Epidermal melanocyte (primary cell): ENCODE measurements at regions not wholly inside any gene's neighbourhood (a gene's known extent, or its start where the extent isn't known, plus 50 kb on each side); places are given as distances from the start of the nearest gene placed in this dataset.

Experiments
- DNase-seq: peaks from one replicate; pipeline ENCODE4 v3.0.0; 2011; ENCODE audit warnings: low spot score; ENCODE audit not compliant: insufficient read length

GRCh38 chr12:105699209-105699608 is 368.7 kb downstream of the C12orf75 start:
- DNase-seq, result no peak

DNA sequence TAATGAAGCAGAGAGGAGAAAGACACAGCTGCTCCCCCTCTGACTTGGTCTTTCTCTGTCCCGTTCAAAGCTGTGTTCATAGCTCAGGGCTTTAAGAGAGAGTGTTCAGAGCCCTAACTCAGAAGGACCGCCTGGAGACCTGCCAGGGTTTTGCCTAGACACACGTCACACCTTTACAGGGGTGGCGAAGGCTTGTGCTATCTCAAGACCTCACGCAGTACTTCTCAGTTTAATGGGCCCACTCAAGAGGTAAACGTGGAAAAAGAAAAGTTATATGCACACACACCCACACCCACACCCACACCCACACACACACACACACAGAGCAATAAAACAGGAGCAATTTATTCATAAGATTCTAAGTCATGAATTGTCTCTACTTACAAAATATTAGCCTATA is 374.3 kb downstream of the C12orf75 start:
- no peak for DNase-seq

DNA sequence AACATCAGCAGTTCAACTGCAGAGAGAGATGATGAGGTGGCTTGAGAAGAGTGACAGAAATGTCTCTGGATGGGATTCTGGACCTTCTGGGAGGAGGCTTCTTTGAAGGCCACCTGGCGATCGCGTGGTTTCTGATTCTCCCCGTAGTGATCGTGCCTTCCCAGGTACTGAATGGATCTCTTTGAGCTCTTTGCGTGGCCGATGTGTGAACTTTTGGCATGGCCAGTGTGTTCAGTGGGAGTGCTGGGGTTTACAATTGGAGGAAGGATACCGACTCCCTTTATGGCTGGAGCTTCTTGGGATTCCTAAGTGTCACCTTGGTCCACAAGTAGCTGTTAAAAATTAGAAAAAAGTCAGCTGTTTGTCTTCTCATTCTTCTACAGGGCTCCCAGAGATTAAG is 374.7 kb downstream of the C12orf75 start:
- DNase-seq, result no peak

GRCh38 chr12:105705765-105706164 is 375.3 kb downstream of the C12orf75 start:
- no peak for DNase-seq

- DNase-seq, result no peak
Measured at GRCh38 chr12:105706321-105706972, 376.0 kb downstream of the C12orf75 start.

DNA sequence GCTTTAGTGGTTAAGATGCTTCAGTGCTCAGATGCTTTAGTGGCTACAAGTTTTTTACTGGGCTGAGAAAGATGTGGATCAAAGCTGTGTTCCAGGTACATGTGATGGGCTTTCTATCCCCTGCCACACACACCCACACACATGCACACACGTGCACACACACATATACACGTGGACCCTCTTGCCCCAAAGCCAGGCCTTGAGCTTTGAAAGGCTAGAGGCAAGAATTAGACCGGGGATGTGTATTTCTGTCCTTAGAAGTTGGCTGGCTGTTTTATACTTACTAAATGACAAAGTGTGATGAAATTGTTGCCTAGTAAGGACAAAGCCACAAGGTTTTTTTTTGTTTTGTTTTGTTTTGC is 376.5 kb downstream of the C12orf75 start:
- no peak for DNase-seq

DNA sequence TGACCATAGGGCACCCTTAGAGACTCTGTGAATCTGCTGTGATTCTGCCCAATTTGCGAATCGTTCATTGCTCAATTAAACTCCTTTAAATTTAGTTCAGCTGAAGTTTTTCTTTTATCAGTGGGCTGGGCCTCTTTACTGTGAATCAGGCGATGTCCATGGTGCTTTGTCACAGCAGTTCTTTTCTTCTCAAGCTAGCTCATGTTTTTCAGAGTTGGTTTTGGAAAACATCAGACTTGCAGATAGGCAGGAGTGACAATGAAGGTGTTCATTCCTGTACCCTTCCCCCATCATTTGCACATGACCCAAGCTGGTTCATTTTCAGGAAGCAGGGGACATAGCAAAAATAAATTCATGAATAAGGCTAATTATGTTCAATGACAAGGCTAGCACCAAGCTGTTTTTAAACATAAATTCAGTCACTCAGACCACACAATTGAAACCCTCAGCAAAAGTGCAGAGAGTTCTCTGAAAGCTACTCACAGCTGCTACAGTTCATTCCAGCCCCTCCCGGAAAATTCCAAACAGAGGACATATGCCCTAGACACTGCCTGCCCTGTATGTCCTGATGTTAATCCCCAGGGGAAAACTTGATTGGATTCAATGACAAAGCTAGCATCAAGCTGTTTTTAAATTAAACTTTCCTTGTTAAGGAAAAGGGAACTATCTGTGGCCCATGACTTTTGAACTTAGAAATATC is 383.3 kb downstream of the C12orf75 start:
- no peak for DNase-seq

DNA sequence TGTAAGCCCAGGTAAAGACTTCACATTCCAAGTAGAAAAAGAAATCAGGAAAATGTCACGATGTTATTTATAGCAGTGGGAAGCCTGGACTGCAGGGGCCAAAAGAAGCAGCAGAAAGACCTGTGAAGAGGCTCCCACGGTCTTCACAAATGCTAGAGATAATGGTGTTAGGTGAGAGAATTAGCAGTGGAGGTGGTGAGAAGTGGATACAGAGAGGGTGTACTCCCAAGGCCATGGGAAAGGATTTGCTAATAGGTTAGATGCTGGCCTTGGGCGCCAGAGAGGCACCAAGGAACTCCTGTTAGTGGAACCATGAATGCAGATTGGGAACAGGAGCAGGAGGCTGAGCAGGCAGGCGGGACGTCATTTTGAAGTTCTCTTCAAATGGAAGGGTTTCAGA is 386.1 kb downstream of the C12orf75 start:
- DNase-seq, result no peak

GRCh38 chr12:105721051-105721825 is 390.7 kb downstream of the C12orf75 start:
- no peak for DNase-seq

DNA sequence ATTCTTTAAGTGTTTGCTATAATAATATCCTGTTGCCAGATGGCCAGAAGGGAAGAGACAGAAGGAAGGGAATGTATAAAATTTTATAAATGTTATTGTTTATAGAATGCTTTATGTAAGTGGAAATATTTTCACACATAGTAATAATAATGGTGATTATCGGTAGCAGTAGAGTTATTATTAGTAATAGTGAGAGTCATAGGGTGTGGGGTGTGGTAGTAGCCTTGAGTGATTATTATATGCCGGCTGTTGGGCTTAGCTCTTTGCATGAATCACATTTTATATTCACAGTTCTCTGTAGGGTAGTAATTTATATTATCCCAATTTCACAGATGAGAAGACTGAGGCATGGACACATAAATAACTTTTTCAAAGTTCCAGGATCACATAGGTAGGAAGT is 391.4 kb downstream of the C12orf75 start:
- DNase-seq, result no peak

GRCh38 chr12:105723066-105723465 is 392.6 kb downstream of the C12orf75 start:
- no peak for DNase-seq

- no peak for DNase-seq
Measured at GRCh38 chr12:105723494-105723893, 393.0 kb downstream of the C12orf75 start.

DNA sequence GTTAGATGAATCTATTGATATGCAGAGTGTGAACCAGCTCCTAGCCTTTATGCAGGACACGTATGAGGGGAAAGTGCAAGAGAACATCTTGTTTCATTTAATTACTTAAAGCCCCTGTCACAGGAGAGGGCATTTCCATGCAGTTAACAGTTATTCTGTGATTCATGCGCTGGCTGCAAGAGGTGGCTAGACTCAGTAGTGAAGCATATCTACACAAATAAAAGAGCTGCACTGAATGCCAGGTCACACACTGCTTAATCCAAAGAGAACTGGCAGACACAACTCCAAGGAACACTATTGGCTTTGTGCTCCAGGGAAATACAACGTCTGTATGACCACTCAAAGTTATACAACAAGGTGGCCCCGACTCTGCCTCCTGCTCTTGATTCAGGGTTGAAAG is 394.1 kb downstream of the C12orf75 start:
- no peak for DNase-seq

- DNase-seq, result no peak
Measured at GRCh38 chr12:105725054-105725453, 394.6 kb downstream of the C12orf75 start.

DNA sequence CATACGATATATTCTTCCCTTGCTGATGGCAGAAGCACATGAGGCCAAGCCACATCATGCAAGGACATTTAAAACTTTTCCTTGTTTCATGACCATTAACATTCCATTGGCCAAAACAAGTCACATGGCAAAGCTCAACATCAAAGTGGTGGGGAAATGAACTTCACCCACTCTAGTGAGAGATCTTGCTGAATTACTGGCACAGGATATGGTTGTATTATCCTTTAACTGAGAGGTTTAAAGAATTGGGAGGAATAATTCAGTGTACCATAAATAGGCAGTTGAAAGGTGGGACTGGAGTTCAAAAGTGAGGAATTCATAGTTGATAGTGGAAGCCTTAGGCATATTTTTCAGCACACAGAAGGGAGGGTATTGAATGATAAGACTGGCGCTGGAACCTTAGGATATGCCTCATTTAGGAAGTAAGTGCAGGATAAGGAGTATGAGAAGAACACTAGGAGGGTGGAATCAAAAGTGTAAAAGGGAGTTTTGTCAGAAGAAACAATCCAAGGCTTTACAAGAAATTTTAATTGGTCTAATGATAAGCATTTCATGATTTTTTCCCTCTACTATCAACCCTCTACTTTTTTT is 398.8 kb downstream of the C12orf75 start:
- DNase-seq, result no peak

- DNase-seq, result no peak
Measured at GRCh38 chr12:105729926-105730325, 399.4 kb downstream of the C12orf75 start.

- DNase-seq, result no peak
Measured at GRCh38 chr12:105733579-105733978, 403.1 kb downstream of the C12orf75 start.

DNA sequence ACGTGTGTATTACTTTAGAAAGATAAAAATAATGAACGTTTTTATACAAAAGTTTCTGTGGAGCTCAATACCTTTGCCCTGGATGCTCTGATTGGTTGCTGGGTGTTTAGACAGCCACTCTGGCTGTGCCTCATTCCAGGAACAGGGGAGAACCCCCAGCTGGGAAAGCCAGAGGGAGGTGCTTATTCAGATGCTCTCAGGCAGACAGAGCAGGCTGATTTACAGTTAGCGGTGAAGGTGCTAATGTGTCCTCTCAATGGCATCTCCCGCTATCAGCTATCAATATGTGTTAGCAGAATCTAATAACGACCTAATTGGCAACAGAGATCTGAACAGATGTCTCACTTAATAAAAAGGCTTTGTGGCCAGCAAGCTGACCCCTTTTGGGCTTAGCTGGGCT is 402.3 kb downstream of the NUAK1 start:
- no peak for DNase-seq

DNA sequence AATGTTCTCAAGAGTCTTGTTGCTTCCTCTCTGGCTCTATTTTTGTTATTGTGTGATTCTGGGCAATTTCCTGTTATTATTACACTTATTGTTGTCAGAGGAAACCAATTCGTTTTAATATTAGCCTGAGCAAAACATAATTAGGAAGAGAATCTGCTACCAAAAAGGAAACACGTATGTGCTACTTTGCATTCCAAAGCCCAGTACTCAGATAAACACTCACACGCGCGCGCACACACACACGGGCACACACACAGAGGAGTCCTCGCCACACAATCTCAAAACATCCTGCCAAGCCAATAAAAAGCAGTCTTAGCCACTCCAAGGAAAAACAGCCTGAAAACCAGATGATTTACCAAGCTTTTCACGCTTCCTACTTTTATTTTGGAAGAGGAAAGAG is 400.7 kb downstream of the NUAK1 start:
- DNase-seq, result no peak

DNA sequence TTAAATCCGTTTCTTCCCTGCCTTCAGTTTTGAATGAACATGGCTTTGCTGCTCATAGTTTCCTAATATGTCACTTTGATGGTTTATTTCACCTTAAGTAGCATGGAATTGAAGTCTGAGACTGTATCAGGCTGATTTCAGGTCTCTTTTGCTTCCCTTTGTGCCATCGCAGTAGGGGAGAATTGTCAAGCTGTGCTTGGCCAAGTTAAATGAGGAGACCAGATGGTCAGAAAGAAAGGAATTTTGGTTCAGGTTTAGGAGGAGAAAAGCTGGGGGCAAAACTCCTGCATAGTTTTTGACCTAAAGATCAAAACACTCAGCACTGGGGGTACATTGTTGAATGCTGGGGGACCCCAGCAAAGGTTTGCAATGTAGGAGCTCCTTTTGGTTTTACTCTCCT is 398.4 kb downstream of the NUAK1 start:
- DNase-seq, result no peak

- no peak for DNase-seq
Measured at GRCh38 chr12:105740970-105741725, 397.6 kb downstream of the NUAK1 start.
